Breast epithelium (tissue), 4 donors: ENCODE measurements at regions not wholly inside any gene's neighbourhood (a gene's known extent, or its start where the extent isn't known, plus 50 kb on each side); places are given as distances from the start of the nearest gene placed in this dataset.
"Not testable (repeated sequence)": the region's sequence is repeated elsewhere in the genome, so short reads cannot be mapped to it uniquely, and the experiment has no call there.

Source experiments
- DNase-seq, 2 donors: peaks; one replicate each; pipeline ENCODE4 v3.0.0-alpha.2; 2019; ENCODE audit warnings: low spot score in 2 of 2
- H3K27ac ChIP-seq, 2 donors: fragments of 200-600 bp; sonication (generic) in 1 of 2; one replicate each; pipeline ENCODE4 v1.5.1; 2016 to 2019; ENCODE audit warnings: mild to moderate bottlenecking in 1 of 2
- H3K27me3 ChIP-seq, 2 donors: fragments of 200-600 bp; sonication (generic) in 1 of 2; one replicate each; pipeline versions ENCODE4 v1.5.1 to v1.6.0; 2017 to 2019; ENCODE audit warnings: control low read depth in 1 of 2, mild to moderate bottlenecking in 1 of 2
- H3K36me3 ChIP-seq: fragments of 200-600 bp; one replicate; pipeline ENCODE4 v1.5.1; 2019
- H3K4me1 ChIP-seq, 2 donors: fragments of 200-600 bp; sonication (generic); one replicate each; pipeline ENCODE4 v1.5.1; 2016 to 2019; ENCODE audit warnings: control low read depth in 1 of 2
- H3K4me3 ChIP-seq, 3 donors: fragments of 200-600 bp; sonication (generic); 1 replicate in 2 of 3; 2 replicates in 1 of 3; pipeline ENCODE4 v1.5.1; 2016 to 2019; ENCODE audit warnings: mild to moderate bottlenecking in 3 of 3, moderate library complexity in 2 of 3
- H3K9me3 ChIP-seq, 2 donors: fragments of 200-600 bp; sonication (generic) in 1 of 2; one replicate each; pipeline ENCODE4 v1.5.1; 2016 to 2019; ENCODE audit warnings: control low read depth in 1 of 2
- POLR2A ChIP-seq: fragments of 450-650 bp; IDR thresholded peaks from one replicate; pipeline ENCODE4 v1.6.1; 2016; ENCODE audit warnings: antibody characterized with exemption, mild to moderate bottlenecking, moderate library complexity
- POLR2AphosphoS5 ChIP-seq, 3 donors: sonication (generic); formaldehyde crosslinking; IDR thresholded peaks; one replicate each; pipeline ENCODE4 v1.6.1; 2017; ENCODE audit warnings: antibody characterized with exemption in 3 of 3
- intact Hi-C: fragments of 100-400 bp; cut with DNase I; formaldehyde crosslinking; loops from one replicate; pipeline ENCODE4 v1.15.1; 2023; ENCODE audit warnings: low total_unique reads
- TF ChIP-seq, protein P1 (sequence below), 3 donors: fragments of 450-650 bp; IDR thresholded peaks; one replicate each; pipeline ENCODE4 v1.5.1; 2016 to 2017; ENCODE audit warnings: antibody characterized with exemption in 3 of 3, mild to moderate bottlenecking in 3 of 3, moderate library complexity in 3 of 3

DNA sequence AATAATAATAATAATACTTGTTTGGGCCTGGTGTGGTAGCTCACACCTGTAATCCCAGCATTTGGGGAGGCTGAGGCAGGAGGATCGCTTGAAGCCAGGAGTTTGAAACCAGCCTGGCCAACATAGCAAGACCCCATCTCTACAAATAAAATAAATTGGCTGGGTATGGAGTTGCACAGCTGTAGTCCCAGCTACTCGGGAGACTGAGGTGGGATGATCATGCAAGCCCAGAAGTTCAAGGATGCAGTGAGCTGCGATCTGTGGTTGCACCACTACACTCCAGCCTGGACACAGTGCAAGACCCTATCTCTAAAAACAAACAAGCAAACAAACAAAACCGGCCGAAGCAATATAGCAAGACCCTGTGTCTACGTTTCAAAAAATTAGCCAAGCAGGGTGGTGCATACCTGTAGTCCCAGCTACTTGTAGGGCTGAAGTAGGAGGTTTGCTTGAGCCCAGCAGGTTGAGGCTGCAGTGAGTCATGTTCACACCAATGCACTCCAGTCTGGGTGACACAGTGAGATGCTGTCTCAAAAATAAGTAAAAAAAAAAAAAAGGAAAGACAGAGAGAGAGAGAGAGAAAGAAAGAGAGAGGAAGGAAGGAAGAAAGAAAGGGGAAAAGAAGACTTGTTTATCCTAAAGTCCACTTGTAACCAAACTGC is 85.6 kb upstream of the KDM7A start:
- DNase-seq: no peak
- Histone ChIP-seq H3K9me3 (no peaks in the 10 kb centered on the region), H3K27me3 (no peaks in the 10 kb centered on the region), H3K4me1 (no peaks in the 10 kb centered on the region), H3K27ac (no peak overlapping the region), H3K4me3 (no peak overlapping the region), H3K36me3 (no peaks in the 10 kb centered on the region)
- intact Hi-C loops: no loop called here
- TF ChIP-seq POLR2AphosphoS5 (IDR thresholded peaks at IDR 0.05) (no peak), POLR2A (no peak)
- TF ChIP-seq, protein P1, sequence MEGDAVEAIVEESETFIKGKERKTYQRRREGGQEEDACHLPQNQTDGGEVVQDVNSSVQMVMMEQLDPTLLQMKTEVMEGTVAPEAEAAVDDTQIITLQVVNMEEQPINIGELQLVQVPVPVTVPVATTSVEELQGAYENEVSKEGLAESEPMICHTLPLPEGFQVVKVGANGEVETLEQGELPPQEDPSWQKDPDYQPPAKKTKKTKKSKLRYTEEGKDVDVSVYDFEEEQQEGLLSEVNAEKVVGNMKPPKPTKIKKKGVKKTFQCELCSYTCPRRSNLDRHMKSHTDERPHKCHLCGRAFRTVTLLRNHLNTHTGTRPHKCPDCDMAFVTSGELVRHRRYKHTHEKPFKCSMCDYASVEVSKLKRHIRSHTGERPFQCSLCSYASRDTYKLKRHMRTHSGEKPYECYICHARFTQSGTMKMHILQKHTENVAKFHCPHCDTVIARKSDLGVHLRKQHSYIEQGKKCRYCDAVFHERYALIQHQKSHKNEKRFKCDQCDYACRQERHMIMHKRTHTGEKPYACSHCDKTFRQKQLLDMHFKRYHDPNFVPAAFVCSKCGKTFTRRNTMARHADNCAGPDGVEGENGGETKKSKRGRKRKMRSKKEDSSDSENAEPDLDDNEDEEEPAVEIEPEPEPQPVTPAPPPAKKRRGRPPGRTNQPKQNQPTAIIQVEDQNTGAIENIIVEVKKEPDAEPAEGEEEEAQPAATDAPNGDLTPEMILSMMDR (IDR thresholded peaks at IDR 0.05): no peak

DNA sequence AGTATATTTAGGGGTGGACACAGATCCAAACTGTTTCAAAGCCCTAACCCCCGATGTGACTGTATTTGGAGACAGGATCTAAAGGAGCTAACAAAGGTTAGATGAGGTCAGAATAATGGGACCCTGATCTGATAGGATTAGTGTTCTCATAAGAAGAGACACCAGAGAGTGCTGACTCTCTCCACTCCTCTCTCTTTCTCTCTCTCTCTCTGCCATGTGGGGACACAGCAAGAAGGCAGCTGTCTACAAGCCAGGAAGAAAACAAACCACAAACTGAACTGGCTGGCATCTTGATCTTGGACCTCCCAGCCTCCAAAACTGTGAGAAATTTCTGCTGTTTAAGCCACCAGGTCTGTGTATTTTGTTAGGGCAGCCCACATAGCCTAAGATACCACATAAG is 84.7 kb upstream of the KDM7A start:
- no peak for DNase-seq
- intact Hi-C loops: no loop called here
- TF ChIP-seq, protein P1 (IDR thresholded peaks at IDR 0.05): no peak
- no peak for TF ChIP-seq POLR2AphosphoS5 (IDR thresholded peaks at IDR 0.05)
- no peak for TF ChIP-seq POLR2A
- H3K4me3 ChIP-seq: no peak overlapping the region
- no peaks in the 10 kb centered on the region for H3K36me3 ChIP-seq
- H3K4me1 ChIP-seq: no peaks in the 10 kb centered on the region
- no peaks in the 10 kb centered on the region for H3K27me3 ChIP-seq
- no peak overlapping the region for H3K27ac ChIP-seq
- no peaks in the 10 kb centered on the region for H3K9me3 ChIP-seq

DNA sequence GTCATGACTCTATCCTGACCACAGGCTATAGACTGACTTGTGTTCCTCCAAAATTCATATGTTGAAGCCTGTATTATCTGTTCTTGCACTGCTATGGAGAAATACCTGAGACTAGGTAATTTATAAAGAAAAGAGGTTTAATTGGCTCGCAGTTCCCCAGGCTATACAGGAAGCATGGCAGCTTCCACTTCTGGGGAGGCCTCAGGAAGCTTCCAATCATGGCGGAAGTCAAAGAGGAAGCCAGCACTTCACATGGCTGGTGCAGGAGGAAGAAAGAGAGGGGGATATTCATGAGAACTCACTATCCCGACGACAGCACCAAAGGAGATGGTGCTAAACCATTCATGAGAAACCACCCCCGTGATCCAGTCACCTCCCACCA is 84.3 kb upstream of the KDM7A start:
- Histone ChIP-seq H3K27ac (peak overlapping the region in 1 of 2 donors; percentile 14), H3K4me3 (no peak overlapping the region), H3K4me1 (no peaks in the 10 kb centered on the region), H3K9me3 (no peaks in the 10 kb centered on the region), H3K27me3 (no peaks in the 10 kb centered on the region), H3K36me3 (no peaks in the 10 kb centered on the region)
- no peak for TF ChIP-seq POLR2A
- TF ChIP-seq, protein P1 (IDR thresholded peaks at IDR 0.05): no peak
- TF ChIP-seq POLR2AphosphoS5 (IDR thresholded peaks at IDR 0.05): no peak
- DNase-seq: no peak
- intact Hi-C loops: no loop called here

DNA sequence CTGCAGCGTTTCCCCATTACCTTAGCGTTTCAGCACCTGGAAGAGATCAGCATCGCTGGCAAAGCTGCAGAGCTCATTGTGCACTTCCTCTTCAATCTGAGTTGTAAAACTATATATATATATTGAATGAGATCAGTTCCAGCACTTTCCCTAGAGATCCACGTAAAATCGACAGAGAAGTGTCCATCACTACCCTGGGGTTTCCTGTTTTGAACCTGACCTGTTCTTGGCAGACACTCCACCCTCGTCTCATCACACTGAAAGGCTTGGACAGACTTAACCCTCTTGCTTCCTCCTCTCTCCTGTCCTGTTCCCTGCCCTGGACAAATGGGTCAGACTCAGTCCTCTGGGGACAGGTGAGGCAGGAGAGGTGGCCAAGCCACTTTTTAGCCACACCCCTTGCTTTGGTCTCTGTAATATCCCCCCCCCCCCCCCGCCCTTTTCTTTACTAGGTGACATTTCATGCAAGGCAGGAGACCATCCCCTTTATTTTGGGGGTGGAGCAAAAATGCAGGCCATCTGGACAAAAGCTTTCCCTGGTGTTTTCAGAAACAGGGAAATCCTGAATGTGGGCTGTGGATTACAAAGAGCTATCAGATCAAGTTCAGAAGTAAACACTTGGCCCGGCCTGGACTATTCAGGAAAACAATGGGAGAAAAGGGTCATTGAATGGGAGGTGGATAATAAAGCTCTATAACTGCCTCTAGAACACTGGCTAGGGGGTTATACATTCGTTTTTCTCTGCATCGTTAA is 83.7 kb upstream of the KDM7A start:
- H3K4me1 ChIP-seq: no peaks in the 10 kb centered on the region
- no peak for TF ChIP-seq POLR2AphosphoS5 (IDR thresholded peaks at IDR 0.05)
- TF ChIP-seq, protein P1 (IDR thresholded peaks at IDR 0.05): no peak
- no peaks in the 10 kb centered on the region for H3K36me3 ChIP-seq
- intact Hi-C loops: no loop called here
- H3K4me3 ChIP-seq: peak overlapping the region in 1 of 3 donors; percentile 15
- H3K27ac ChIP-seq: peak overlapping the region in 1 of 2 donors; percentile 14
- H3K9me3 ChIP-seq: no peaks in the 10 kb centered on the region
- no peak for DNase-seq
- H3K27me3 ChIP-seq: no peaks in the 10 kb centered on the region

DNA sequence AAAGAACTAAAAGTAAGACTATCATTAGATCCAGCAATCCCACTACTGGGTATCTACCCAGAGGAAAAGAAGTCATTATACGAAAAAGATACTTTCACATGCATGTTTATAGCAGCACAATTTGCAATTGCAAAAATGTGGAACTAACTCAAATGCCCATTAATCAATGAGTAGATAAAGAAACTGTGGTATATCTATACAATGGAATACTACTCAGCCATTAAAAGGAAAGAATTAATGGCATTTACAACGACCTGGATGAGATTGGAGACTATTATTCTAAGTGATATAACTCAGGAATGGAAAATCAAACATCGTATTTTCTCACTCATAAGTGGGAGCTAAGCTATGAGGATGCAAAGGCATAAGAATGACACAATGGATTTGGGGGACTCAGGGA is 80.5 kb upstream of the KDM7A start:
- DNase-seq, H3K27me3 ChIP-seq, H3K9me3 ChIP-seq, H3K36me3 ChIP-seq, H3K4me3 ChIP-seq, H3K4me1 ChIP-seq, intact Hi-C loops, H3K27ac ChIP-seq: not testable (repeated sequence)

DNA sequence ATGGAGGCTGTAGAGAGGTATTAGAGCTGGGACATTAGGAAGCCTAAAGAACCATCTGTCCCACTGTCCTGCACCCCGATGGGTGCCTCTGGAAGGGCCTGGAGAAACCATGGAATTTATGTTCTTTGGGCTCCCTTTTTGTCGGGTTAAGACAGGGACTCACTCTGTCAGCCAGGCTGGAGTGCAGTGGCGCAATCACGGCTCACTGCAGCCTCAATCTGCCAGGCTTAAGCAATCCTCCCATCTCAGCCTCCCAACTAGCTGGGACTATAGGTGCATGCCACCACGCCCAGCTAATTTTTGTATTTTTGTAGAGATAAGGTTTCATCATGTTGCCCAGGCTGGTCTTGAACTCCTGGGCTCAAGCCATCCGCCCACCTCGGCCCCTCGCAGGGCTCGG is 78.2 kb upstream of the KDM7A start:
- H3K9me3 ChIP-seq, H3K4me3 ChIP-seq, H3K27me3 ChIP-seq, H3K36me3 ChIP-seq, H3K4me1 ChIP-seq, DNase-seq, intact Hi-C loops, H3K27ac ChIP-seq: not testable (repeated sequence)
